IPS-18a (cell line): ENCODE measurements at regions not wholly inside any gene's neighbourhood (a gene's known extent, or its start where the extent isn't known, plus 50 kb on each side); places are given as distances from the start of the nearest gene placed in this dataset.
"Not testable (repeated sequence)": the region's sequence is repeated elsewhere in the genome, so short reads cannot be mapped to it uniquely, and the experiment has no call there.

ENCODE experiments used
- H3K27ac ChIP-seq: one replicate; pipeline ENCODE4 v1.5.1; 2013; ENCODE audit warnings: low read length
- H3K27me3 ChIP-seq: one replicate; pipeline ENCODE4 v1.6.1; 2013; ENCODE audit warnings: mild to moderate bottlenecking, low read length; ENCODE audit not compliant: control insufficient read depth, insufficient read depth
- H3K36me3 ChIP-seq: one replicate; pipeline ENCODE4 v1.6.1; 2013; ENCODE audit warnings: low read depth, low read length; ENCODE audit not compliant: control insufficient read depth
- H3K4me1 ChIP-seq: one replicate; pipeline ENCODE4 v1.6.1; 2013; ENCODE audit warnings: low read depth, low read length; ENCODE audit not compliant: control insufficient read depth
- H3K4me3 ChIP-seq: one replicate; pipeline ENCODE4 v1.5.1; 2013; ENCODE audit warnings: low read length
- H3K9ac ChIP-seq: one replicate; pipeline ENCODE4 v1.6.1; 2013; ENCODE audit warnings: mild to moderate bottlenecking, low read length, moderate library complexity
- H3K9me3 ChIP-seq: one replicate; pipeline ENCODE4 v1.6.1; 2013; ENCODE audit warnings: low read depth, low read length; ENCODE audit not compliant: control insufficient read depth

- H3K27me3 ChIP-seq, result no peaks in the 10 kb centered on the region
Measured at GRCh38 chr15:98286200-98286599, 325.7 kb downstream of the ARRDC4 start.

GRCh38 chr15:98286831-98287230, 326.3 kb downstream of the ARRDC4 start:
- Histone ChIP-seq H3K4me3 (no peak overlapping the region), H3K36me3 (no peaks in the 10 kb centered on the region), H3K27ac (no peak overlapping the region), H3K9ac (no peak overlapping the region), H3K27me3 (no peaks in the 10 kb centered on the region), H3K4me1 (peaks cover 4% of the 10 kb centered on the region), H3K9me3 (no peaks in the 10 kb centered on the region)

More at GRCh38 chr15:98286200-98286599, 325.7 kb downstream of the ARRDC4 start:
- no peak overlapping the region for H3K4me3 ChIP-seq
- H3K36me3 ChIP-seq, result no peaks in the 10 kb centered on the region
- no peak overlapping the region for H3K9ac ChIP-seq
- peaks cover 4% of the 10 kb centered on the region for H3K4me1 ChIP-seq
- no peak overlapping the region for H3K27ac ChIP-seq
- no peaks in the 10 kb centered on the region for H3K9me3 ChIP-seq

GRCh38 chr15:98288091-98288590, 327.6 kb downstream of the ARRDC4 start:
- H3K4me1 ChIP-seq, result peaks cover 1% of the 10 kb centered on the region
- no peaks in the 10 kb centered on the region for H3K36me3 ChIP-seq
- no peak overlapping the region for H3K27ac ChIP-seq
- peaks cover 8% of the 10 kb centered on the region for H3K27me3 ChIP-seq
- no peaks in the 10 kb centered on the region for H3K9me3 ChIP-seq
- no peak overlapping the region for H3K9ac ChIP-seq
- no peak overlapping the region for H3K4me3 ChIP-seq

- H3K9ac ChIP-seq, result no peak overlapping the region
- H3K36me3 ChIP-seq, result no peaks in the 10 kb centered on the region
- H3K4me1 ChIP-seq, result peaks cover 4% of the 10 kb centered on the region
- no peak overlapping the region for H3K4me3 ChIP-seq
- H3K9me3 ChIP-seq, result no peaks in the 10 kb centered on the region
- H3K27me3 ChIP-seq, result peaks cover 24% of the 10 kb centered on the region
- no peak overlapping the region for H3K27ac ChIP-seq
Measured at GRCh38 chr15:98289747-98290146, 329.2 kb downstream of the ARRDC4 start.

GRCh38 chr15:98292442-98293240, 332.1 kb downstream of the ARRDC4 start:
- peak overlapping the region; percentile 6 for H3K9ac ChIP-seq
- H3K27ac ChIP-seq, result no peak overlapping the region
- H3K9me3 ChIP-seq, result no peaks in the 10 kb centered on the region
- H3K27me3 ChIP-seq, result peaks cover 26% of the 10 kb centered on the region
- H3K36me3 ChIP-seq, result no peaks in the 10 kb centered on the region
- H3K4me3 ChIP-seq, result peak overlapping the region; percentile 58
- H3K4me1 ChIP-seq, result peaks cover 4% of the 10 kb centered on the region

GRCh38 chr15:98294126-98294525, 333.6 kb downstream of the ARRDC4 start:
- H3K4me3 ChIP-seq, result no peak overlapping the region
- H3K9me3 ChIP-seq, result no peaks in the 10 kb centered on the region
- no peak overlapping the region for H3K27ac ChIP-seq
- H3K4me1 ChIP-seq, result peaks cover 4% of the 10 kb centered on the region
- no peaks in the 10 kb centered on the region for H3K36me3 ChIP-seq
- peaks cover 26% of the 10 kb centered on the region for H3K27me3 ChIP-seq
- H3K9ac ChIP-seq, result no peak overlapping the region

- H3K4me3 ChIP-seq, H3K9me3 ChIP-seq, H3K9ac ChIP-seq, H3K27ac ChIP-seq, H3K4me1 ChIP-seq, H3K36me3 ChIP-seq: not testable (repeated sequence)
- H3K27me3 ChIP-seq, result peaks cover 26% of the 10 kb centered on the region
Measured at GRCh38 chr15:98295101-98295759, 334.7 kb downstream of the ARRDC4 start.

- Histone ChIP-seq H3K27ac (no peak overlapping the region), H3K4me1 (peaks cover 4% of the 10 kb centered on the region), H3K9ac (no peak overlapping the region), H3K4me3 (no peak overlapping the region), H3K27me3 (peaks cover 26% of the 10 kb centered on the region), H3K36me3 (no peaks in the 10 kb centered on the region), H3K9me3 (no peaks in the 10 kb centered on the region)
Measured at GRCh38 chr15:98296653-98297052, 336.1 kb downstream of the ARRDC4 start.

GRCh38 chr15:98304371-98304770, 343.9 kb downstream of the ARRDC4 start:
- H3K9ac ChIP-seq, result no peak overlapping the region
- H3K9me3 ChIP-seq, result no peaks in the 10 kb centered on the region
- H3K36me3 ChIP-seq, result no peaks in the 10 kb centered on the region
- H3K4me1 ChIP-seq, result no peaks in the 10 kb centered on the region
- H3K4me3 ChIP-seq, result no peak overlapping the region
- no peaks in the 10 kb centered on the region for H3K27me3 ChIP-seq
- H3K27ac ChIP-seq, result no peak overlapping the region

- no peaks in the 10 kb centered on the region for H3K36me3 ChIP-seq
- no peak overlapping the region for H3K9ac ChIP-seq
- no peaks in the 10 kb centered on the region for H3K9me3 ChIP-seq
- H3K4me1 ChIP-seq, result no peaks in the 10 kb centered on the region
- no peaks in the 10 kb centered on the region for H3K27me3 ChIP-seq
- no peak overlapping the region for H3K4me3 ChIP-seq
- no peak overlapping the region for H3K27ac ChIP-seq
Measured at GRCh38 chr15:98308117-98308516, 340.2 kb upstream of the IGF1R start.

- no peaks in the 10 kb centered on the region for H3K4me1 ChIP-seq
- no peaks in the 10 kb centered on the region for H3K27me3 ChIP-seq
- H3K27ac ChIP-seq, result no peak overlapping the region
- H3K9me3 ChIP-seq, result no peaks in the 10 kb centered on the region
- no peak overlapping the region for H3K4me3 ChIP-seq
- H3K36me3 ChIP-seq, result no peaks in the 10 kb centered on the region
- no peak overlapping the region for H3K9ac ChIP-seq
Measured at GRCh38 chr15:98311566-98312188, 336.7 kb upstream of the IGF1R start.
